GM18505 (cell line): ENCODE measurements at regions not wholly inside any gene's neighbourhood (a gene's known extent, or its start where the extent isn't known, plus 50 kb on each side); places are given as distances from the start of the nearest gene placed in this dataset.
"Not testable (repeated sequence)": the region's sequence is repeated elsewhere in the genome, so short reads cannot be mapped to it uniquely, and the experiment has no call there.

ENCODE experiments used
- ATAC-seq: cut with Tn5 transposase; IDR thresholded peaks from one replicate; pipeline ENCODE4 v1.9.1; 2021; ENCODE audit not compliant: unreplicated experiment
- POLR2A ChIP-seq: IDR thresholded peaks from 4 replicates; pipeline ENCODE4 v1.6.1; 2011; ENCODE audit warnings: borderline replicate concordance; ENCODE audit not compliant: insufficient read depth, insufficient read length; ENCODE audit errors: extremely low read depth

DNA sequence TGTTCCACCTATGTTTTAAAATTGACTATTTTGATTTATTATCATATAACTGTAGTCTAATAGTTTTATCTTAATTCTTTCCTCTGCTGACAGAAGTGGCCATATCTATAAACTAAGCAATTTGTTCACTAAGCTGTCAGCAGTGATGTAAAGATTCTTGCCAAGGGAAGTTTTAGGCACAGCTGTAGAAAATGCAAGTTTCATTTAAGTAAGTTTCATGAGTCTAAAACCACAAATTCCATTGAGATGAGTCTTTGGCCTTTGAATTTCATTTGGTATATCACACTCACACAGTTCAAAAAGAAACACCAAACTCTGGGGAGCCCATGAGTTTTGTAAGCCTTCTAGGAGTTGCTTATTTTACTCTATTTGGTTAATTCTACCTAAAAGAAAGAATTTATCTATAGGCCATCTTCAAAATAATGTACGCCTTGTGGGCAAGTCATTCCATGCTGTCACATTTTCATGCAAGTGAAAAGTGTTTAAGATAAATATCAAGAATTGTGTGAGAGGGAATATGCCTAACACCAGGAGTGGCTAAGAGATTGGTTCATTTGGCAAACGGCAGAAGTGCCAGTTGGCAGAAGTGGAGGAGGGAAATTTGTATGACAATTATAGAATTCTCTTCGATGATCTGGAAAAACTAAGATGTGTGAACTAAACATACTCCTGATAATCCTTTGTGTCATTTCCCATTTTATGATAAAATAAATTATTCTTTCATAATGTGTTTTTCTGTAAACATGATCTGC, 292.9 kb downstream of the ZIC4 start:
- no peak for TF ChIP-seq POLR2A
- ATAC-seq = no peak

GRCh38 chr3:147099076-147099475, 307.3 kb downstream of the ZIC4 start:
- TF ChIP-seq POLR2A = no peak
- ATAC-seq = no peak

- TF ChIP-seq POLR2A = no peak
- ATAC-seq = no peak
Measured at GRCh38 chr3:147090461-147090860, 315.9 kb downstream of the ZIC4 start.

GRCh38 chr3:147089286-147089685, 317.1 kb downstream of the ZIC4 start:
- no peak for ATAC-seq
- no peak for TF ChIP-seq POLR2A

DNA sequence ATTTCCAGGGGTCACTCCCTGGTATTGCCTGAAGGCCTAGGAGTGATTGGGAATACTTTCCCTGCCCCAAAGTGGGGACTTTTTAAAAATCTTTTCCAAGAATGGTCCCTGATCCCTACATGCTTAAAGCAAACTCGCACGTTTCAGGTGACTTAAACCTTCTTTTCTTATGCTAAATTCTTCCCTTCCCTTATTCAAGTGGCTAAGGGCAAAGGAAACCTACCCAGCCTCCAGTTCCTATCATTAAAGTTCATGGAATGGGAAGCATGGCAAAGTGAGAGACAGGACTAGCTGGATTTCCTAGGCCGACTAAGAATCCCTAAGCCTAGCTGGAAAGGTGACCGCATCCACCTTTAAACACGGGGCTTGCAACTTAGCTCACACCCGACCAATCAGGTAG, 346.8 kb downstream of the ZIC4 start:
- not testable (repeated sequence) for ATAC-seq

- no peak for TF ChIP-seq POLR2A
Measured at GRCh38 chr3:147049821-147050220, 356.5 kb downstream of the ZIC4 start.

DNA sequence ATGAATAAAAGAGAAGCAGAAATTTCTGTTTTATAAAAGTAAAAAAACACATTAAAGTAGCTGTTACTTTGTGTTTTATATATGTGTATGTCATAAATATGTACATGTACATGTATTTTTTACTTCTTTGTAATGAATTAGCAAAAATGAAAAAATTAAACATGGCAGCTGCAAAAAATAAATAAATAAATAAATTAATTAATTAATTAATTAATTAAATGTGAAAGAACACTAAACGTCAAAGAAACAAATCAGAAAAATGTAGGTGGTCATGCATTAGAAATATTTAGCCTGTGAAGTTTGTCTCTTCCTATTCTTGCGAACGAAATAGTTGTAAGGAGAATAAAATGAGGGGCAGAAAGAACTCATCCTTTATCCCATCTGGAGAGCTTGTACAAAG, 357.0 kb downstream of the ZIC4 start:
- no peak for ATAC-seq
- no peak for TF ChIP-seq POLR2A

More at GRCh38 chr3:147049821-147050220, 356.5 kb downstream of the ZIC4 start:
- no peak for ATAC-seq

- no peak for ATAC-seq
- no peak for TF ChIP-seq POLR2A
Measured at GRCh38 chr3:147046916-147047315, 359.4 kb downstream of the ZIC4 start.

GRCh38 chr3:147038481-147038880, 367.9 kb downstream of the ZIC4 start:
- no peak for TF ChIP-seq POLR2A
- ATAC-seq = no peak

DNA sequence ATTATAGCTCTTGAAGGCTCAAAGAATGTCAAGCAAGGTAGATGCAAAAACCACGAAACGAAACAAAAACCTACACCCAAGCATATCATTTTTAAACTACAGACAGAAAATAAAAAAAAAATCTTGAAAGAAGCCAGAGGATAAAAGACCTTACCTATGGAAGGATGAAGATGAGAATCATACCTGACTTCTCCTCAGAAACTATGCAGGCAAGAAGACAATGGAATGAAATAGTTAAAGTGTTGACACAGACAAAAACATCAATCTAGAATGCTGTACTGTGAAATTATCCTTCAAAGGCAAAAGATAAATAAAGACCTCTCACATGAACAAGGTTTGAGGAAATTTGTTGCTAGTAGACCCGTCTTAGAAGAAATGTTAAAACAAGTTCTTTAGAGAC, 372.0 kb downstream of the ZIC4 start:
- no peak for ATAC-seq
- no peak for TF ChIP-seq POLR2A

DNA sequence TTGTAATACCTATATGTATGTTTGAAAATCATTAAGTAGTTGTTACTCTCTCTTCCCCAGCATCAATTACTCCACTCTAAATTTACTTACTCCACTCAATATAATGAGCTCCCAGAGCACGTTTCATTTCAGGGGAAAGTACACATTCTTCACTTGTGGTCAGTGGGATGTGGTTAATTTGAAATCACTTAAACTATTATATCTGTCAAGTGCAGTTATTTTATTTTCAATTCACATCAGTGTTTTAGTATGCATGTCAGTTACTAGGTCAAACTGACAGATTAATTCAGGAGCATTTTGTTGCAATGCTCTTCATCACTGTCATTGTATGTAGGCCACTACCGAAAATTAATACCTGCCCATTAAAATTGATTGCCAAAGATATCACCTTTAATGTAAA, 376.1 kb downstream of the ZIC4 start:
- no peak for ATAC-seq

DNA sequence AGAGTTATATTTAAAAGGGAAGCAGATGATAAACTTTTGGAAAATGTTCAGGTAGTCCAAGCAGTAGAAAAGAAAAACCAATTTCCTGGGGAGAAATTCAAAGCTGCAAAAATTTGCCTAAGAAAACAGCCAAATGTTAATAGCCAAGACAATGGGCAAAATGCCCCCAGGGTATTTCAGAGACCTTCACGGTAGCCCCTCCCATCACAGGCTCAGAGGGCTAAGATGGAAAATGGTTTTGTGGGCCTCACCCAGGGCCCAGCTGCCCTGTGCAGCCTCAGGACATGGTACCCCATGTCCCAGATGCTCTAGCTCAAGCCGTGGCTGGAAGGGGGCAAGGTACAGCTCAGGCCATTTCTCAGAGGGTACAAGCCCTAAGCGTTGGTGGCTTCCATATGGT, 391.0 kb downstream of the ZIC4 start:
- TF ChIP-seq POLR2A = no peak
- no peak for ATAC-seq

More for the DNA sequence above, 376.1 kb downstream of the ZIC4 start:
- TF ChIP-seq POLR2A = no peak

DNA sequence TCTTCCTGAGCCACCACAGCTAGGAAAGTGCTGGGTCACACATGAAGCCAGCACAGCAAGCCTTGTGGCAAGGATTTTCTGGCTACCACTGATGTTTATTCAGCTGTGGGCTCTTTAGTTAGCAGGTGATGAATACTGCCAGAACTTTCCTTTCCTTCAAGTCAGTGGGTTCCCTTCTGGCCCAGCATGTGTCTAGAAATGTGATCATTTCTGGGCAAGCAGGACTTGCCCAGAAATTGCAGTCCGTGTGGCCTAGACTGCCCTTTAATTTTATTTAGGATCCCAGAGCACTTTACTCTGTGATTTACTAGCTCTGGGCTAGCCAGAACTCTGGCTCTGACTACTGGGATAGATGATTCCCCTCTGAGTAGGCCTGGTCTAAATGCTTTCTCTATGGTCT, 397.5 kb downstream of the ZIC4 start:
- TF ChIP-seq POLR2A = no peak
- ATAC-seq = no peak

DNA sequence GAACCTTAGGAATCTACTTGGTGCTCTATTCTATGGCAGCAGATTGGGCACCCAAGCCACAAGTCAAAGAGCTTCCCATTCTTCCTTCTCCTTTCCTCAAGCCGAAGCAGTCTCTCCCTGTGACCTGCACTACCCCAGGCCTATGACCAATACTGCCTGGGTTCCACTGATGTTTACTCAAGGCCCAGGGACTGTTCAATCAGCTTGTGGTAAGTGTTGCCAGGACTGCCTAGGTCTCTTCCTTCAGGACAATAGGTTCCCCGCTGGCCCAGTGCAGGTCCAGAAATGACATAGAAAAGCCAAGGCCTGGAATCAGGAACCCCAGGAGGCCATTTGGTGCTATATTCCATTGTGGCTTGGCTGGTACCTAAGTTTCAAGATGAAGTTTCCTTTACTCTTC, 397.9 kb downstream of the ZIC4 start:
- ATAC-seq = no peak
- no peak for TF ChIP-seq POLR2A
